ENCODE measurements at regions not wholly inside any gene's neighbourhood (a gene's known extent, or its start where the extent isn't known, plus 50 kb on each side); places are given as distances from the start of the nearest gene placed in this dataset.

DNA sequence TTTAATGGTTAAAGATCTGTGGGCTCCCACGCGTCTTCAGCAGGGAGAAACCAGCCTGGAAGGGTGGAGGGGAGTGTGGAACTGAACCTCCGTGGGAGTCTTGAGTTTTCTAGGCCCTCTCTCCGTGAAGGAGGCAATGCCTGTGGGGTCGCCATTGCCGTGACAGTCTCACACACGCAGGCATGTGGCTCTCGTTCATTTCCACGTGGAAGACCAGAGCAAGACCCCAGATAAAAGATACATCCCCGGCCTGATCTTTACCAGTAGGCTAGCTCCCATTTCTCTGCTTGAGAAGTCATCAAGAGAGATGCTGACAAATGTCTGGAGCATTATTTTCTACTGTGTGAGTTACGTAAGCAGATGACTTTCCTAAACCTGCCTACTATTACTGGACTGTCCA, 491.7 kb upstream of the LMO3 start:
- H2AFZ ChIP-seq (ENCODE audit: low read length) = no peak overlapping the region
- no peak overlapping the region for H3K4me3 ChIP-seq (ENCODE audit: low read depth, low read length, poor library complexity, severe bottlenecking)
- no peaks in the 10 kb centered on the region for H3K36me3 ChIP-seq (ENCODE audit: insufficient read depth, low read length)
- no peak overlapping the region for H3K4me2 ChIP-seq (ENCODE audit: low read length)
- H3K9ac ChIP-seq (ENCODE audit: low read length) = no peak overlapping the region
- TF ChIP-seq, protein P1, sequence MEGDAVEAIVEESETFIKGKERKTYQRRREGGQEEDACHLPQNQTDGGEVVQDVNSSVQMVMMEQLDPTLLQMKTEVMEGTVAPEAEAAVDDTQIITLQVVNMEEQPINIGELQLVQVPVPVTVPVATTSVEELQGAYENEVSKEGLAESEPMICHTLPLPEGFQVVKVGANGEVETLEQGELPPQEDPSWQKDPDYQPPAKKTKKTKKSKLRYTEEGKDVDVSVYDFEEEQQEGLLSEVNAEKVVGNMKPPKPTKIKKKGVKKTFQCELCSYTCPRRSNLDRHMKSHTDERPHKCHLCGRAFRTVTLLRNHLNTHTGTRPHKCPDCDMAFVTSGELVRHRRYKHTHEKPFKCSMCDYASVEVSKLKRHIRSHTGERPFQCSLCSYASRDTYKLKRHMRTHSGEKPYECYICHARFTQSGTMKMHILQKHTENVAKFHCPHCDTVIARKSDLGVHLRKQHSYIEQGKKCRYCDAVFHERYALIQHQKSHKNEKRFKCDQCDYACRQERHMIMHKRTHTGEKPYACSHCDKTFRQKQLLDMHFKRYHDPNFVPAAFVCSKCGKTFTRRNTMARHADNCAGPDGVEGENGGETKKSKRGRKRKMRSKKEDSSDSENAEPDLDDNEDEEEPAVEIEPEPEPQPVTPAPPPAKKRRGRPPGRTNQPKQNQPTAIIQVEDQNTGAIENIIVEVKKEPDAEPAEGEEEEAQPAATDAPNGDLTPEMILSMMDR (IDR thresholded peaks at IDR 0.05; ENCODE audit: low read length) = no peak
- TF ChIP-seq EZH2 (IDR thresholded peaks at IDR 0.05; ENCODE audit: borderline replicate concordance, low read length) = no peak
- H3K9me2 ChIP-seq (ENCODE audit: low read depth, low read length) = no peaks in the 10 kb centered on the region
- no peaks in the 10 kb centered on the region for H3K9me3 ChIP-seq (ENCODE audit: low read length)
- H3K27me3 ChIP-seq (ENCODE audit: insufficient read depth, low read length) = no peaks in the 10 kb centered on the region
- H3K79me2 ChIP-seq (ENCODE audit: insufficient read depth, low read length) = no peaks in the 10 kb centered on the region
- no peaks in the 10 kb centered on the region for H3F3A ChIP-seq (ENCODE audit: insufficient read depth, low read length)
- H4K20me1 ChIP-seq (ENCODE audit: insufficient read depth, low read length) = no peaks in the 10 kb centered on the region
- H3K4me1 ChIP-seq (ENCODE audit: insufficient read depth, low read length, severe bottlenecking) = no peaks in the 10 kb centered on the region
- H3K27ac ChIP-seq (ENCODE audit: low read depth, low read length, poor library complexity, severe bottlenecking) = no peak overlapping the region

DNA sequence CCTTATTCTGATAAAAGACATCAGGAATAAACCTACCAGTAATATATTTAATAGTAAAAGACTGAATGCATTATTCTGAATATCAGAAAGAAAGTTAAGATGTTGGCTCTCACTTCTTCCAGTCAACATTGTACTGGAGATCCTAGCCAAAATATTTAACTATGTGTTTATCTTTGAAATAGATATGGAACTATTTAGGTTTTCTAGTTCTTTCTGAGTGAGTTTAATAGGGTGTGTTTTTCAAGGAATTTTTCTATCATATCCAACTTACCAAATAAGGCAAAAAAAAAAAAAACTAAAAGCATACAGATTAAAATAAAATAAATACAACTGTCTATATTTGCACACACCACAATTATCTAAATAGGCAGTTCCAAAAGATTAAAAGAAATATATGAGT, 478.9 kb upstream of the LMO3 start:
- H3K36me3 ChIP-seq (ENCODE audit: insufficient read depth, low read length) = no peaks in the 10 kb centered on the region
- no peak overlapping the region for H3K4me3 ChIP-seq (ENCODE audit: low read depth, low read length, poor library complexity, severe bottlenecking)
- H3K9me2 ChIP-seq (ENCODE audit: low read depth, low read length) = no peaks in the 10 kb centered on the region
- no peaks in the 10 kb centered on the region for H4K20me1 ChIP-seq (ENCODE audit: insufficient read depth, low read length)
- H3K27ac ChIP-seq (ENCODE audit: low read depth, low read length, poor library complexity, severe bottlenecking) = no peak overlapping the region
- TF ChIP-seq, protein P1 (IDR thresholded peaks at IDR 0.05; ENCODE audit: low read length) = no peak
- TF ChIP-seq EZH2 (IDR thresholded peaks at IDR 0.05; ENCODE audit: borderline replicate concordance, low read length) = no peak
- no peaks in the 10 kb centered on the region for H3K27me3 ChIP-seq (ENCODE audit: insufficient read depth, low read length)
- no peaks in the 10 kb centered on the region for H3K79me2 ChIP-seq (ENCODE audit: insufficient read depth, low read length)
- no peaks in the 10 kb centered on the region for H3K4me1 ChIP-seq (ENCODE audit: insufficient read depth, low read length, severe bottlenecking)
- H3K4me2 ChIP-seq (ENCODE audit: low read length) = no peak overlapping the region
- no peaks in the 10 kb centered on the region for H3F3A ChIP-seq (ENCODE audit: insufficient read depth, low read length)
- no peaks in the 10 kb centered on the region for H3K9me3 ChIP-seq (ENCODE audit: low read length)
- no peak overlapping the region for H2AFZ ChIP-seq (ENCODE audit: low read length)
- H3K9ac ChIP-seq (ENCODE audit: low read length) = no peak overlapping the region

DNA sequence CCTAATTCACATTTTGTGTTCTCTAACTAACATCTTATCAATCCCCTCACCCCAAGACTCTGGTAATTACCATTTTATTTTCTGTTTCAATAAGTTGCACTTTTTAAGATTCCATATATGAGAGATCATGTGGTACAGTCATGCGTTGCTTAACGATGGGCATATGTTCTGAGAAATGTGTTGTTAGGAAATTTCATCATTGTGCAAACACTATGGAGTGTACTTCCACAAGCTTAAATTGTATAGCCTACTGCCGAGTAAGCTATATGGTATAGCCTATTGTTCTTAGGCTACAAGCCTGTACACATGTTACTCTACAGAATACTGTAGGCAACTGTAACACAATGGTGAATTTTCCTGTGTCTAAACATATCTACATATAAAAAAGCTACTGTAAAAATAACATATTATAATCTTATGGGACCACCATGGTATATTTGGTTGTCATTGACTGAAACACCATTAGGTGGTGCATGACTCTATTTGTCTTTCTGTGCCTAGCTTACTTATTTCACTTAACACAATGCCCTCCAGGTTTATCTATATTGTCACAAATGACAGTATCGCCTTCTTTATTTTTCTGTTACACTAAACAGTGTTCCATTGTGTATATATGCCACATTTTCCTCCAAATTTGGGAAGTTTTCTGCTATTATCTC, 473.4 kb upstream of the LMO3 start:
- Histone ChIP-seq H3K4me2 (ENCODE audit: low read length) (no peak overlapping the region), H3K36me3 (ENCODE audit: insufficient read depth, low read length) (no peaks in the 10 kb centered on the region), H4K20me1 (ENCODE audit: insufficient read depth, low read length) (no peaks in the 10 kb centered on the region), H3K4me3 (ENCODE audit: low read depth, low read length, poor library complexity, severe bottlenecking) (no peak overlapping the region), H2AFZ (ENCODE audit: low read length) (no peak overlapping the region), H3K9me3 (ENCODE audit: low read length) (no peaks in the 10 kb centered on the region), H3K4me1 (ENCODE audit: insufficient read depth, low read length, severe bottlenecking) (no peaks in the 10 kb centered on the region), H3K27me3 (ENCODE audit: insufficient read depth, low read length) (no peaks in the 10 kb centered on the region), H3K79me2 (ENCODE audit: insufficient read depth, low read length) (no peaks in the 10 kb centered on the region), H3K9me2 (ENCODE audit: low read depth, low read length) (no peaks in the 10 kb centered on the region), H3K9ac (ENCODE audit: low read length) (no peak overlapping the region), H3F3A (ENCODE audit: insufficient read depth, low read length) (no peaks in the 10 kb centered on the region), H3K27ac (ENCODE audit: low read depth, low read length, poor library complexity, severe bottlenecking) (no peak overlapping the region)
- TF ChIP-seq, protein P1 (IDR thresholded peaks at IDR 0.05; ENCODE audit: low read length) = peak; percentile 36; the same call in 1 of the 2 replicates
- TF ChIP-seq EZH2 (IDR thresholded peaks at IDR 0.05; ENCODE audit: borderline replicate concordance, low read length) = no peak
